DND-41 (cell line): ENCODE measurements at regions not wholly inside any gene's neighbourhood (a gene's known extent, or its start where the extent isn't known, plus 50 kb on each side); places are given as distances from the start of the nearest gene placed in this dataset.

Experiments used
- CTCF ChIP-seq: IDR thresholded peaks from 2 replicates; pipeline ENCODE4 v1.5.1; 2012; ENCODE audit warnings: borderline replicate concordance, low read length, moderate library complexity, mild to moderate bottlenecking; ENCODE audit not compliant: poor library complexity, severe bottlenecking; ENCODE audit errors: extremely low read depth
- EZH2 ChIP-seq: IDR thresholded peaks from 3 replicates; pipeline ENCODE4 v1.6.1; 2012; ENCODE audit warnings: borderline replicate concordance, low read depth, mild to moderate bottlenecking, moderate library complexity, low read length, inconsistent platforms; ENCODE audit not compliant: severe bottlenecking

- TF ChIP-seq CTCF, result no peak
- TF ChIP-seq EZH2, result no peak
Measured at GRCh38 chr4:62394766-62395165, 1194.6 kb downstream of the ADGRL3 start.
